ENCODE measurements at regions not wholly inside any gene's neighbourhood (a gene's known extent, or its start where the extent isn't known, plus 50 kb on each side); places are given as distances from the start of the nearest gene placed in this dataset.

DNA sequence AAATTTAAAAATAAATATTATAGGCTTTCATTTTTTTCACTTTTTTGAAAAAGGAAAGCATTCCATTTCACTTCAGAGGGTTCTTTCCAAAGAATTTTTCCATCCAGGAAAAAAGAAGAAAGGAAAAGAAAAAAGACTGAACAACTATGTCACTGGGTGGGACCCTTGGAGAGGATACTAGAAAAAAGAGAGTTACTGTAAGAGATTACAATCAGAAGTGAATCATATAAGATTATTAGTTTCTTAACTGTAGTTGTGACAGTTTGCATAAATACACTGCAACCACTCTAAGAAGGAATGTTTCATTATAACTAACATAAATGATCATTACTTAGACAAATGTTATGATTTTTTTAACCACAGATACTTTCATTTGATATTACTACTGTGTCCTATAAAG lies 87.8 kb downstream of the KLF12 start:
- H4K20me1 ChIP-seq (ENCODE audit: insufficient read depth, low read length), result peaks cover 66% of the 10 kb centered on the region
- FAIRE-seq (no peak), DNase-seq (ENCODE audit: low read depth) (peak; percentile 40)
- Mint-ChIP-seq H3K36me3 (ENCODE audit: low read depth, unreplicated experiment) (peaks cover 6% of the 10 kb centered on the region), H3K4me3 (ENCODE audit: unreplicated experiment) (no peak overlapping the region), H3K27me3 (ENCODE audit: low read depth, unreplicated experiment) (no peaks in the 10 kb centered on the region), H3K9me3 (ENCODE audit: unreplicated experiment) (no peaks in the 10 kb centered on the region), H3K4me1 (ENCODE audit: low read depth, unreplicated experiment) (peaks cover 11% of the 10 kb centered on the region), H3K27ac (ENCODE audit: unreplicated experiment) (no peak overlapping the region)
- no peak overlapping the region for H3K4me3 ChIP-seq (ENCODE audit: insufficient read depth, low read depth, low read length)
- peaks cover 89% of the 10 kb centered on the region for H3K79me2 ChIP-seq (ENCODE audit: insufficient read depth, low read length)
- H3K4me1 ChIP-seq (ENCODE audit: insufficient read depth, low read length), result no peaks in the 10 kb centered on the region
- H3K27me3 ChIP-seq (ENCODE audit: insufficient read depth, low read length), result no peaks in the 10 kb centered on the region
- no peak overlapping the region for H2AFZ ChIP-seq (ENCODE audit: low read depth, low read length)
- no peak overlapping the region for H3K4me2 ChIP-seq (ENCODE audit: low read length)
- no peak overlapping the region for H3K9ac ChIP-seq (ENCODE audit: low read length)
- H3K9me3 ChIP-seq (ENCODE audit: insufficient read depth, low read depth, low read length), result no peaks in the 10 kb centered on the region
- H3K27ac ChIP-seq (ENCODE audit: low read depth, low read length), result no peak overlapping the region
- no peaks in the 10 kb centered on the region for H3K36me3 ChIP-seq (ENCODE audit: insufficient read depth, low read length)
- no peak for TF ChIP-seq EZH2 (IDR thresholded peaks at IDR 0.05; ENCODE audit: insufficient read depth, low read length)
- TF ChIP-seq, protein P1, sequence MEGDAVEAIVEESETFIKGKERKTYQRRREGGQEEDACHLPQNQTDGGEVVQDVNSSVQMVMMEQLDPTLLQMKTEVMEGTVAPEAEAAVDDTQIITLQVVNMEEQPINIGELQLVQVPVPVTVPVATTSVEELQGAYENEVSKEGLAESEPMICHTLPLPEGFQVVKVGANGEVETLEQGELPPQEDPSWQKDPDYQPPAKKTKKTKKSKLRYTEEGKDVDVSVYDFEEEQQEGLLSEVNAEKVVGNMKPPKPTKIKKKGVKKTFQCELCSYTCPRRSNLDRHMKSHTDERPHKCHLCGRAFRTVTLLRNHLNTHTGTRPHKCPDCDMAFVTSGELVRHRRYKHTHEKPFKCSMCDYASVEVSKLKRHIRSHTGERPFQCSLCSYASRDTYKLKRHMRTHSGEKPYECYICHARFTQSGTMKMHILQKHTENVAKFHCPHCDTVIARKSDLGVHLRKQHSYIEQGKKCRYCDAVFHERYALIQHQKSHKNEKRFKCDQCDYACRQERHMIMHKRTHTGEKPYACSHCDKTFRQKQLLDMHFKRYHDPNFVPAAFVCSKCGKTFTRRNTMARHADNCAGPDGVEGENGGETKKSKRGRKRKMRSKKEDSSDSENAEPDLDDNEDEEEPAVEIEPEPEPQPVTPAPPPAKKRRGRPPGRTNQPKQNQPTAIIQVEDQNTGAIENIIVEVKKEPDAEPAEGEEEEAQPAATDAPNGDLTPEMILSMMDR (IDR thresholded peaks at IDR 0.05; ENCODE audit: insufficient read depth, low read depth, low read length), result no peak

DNA sequence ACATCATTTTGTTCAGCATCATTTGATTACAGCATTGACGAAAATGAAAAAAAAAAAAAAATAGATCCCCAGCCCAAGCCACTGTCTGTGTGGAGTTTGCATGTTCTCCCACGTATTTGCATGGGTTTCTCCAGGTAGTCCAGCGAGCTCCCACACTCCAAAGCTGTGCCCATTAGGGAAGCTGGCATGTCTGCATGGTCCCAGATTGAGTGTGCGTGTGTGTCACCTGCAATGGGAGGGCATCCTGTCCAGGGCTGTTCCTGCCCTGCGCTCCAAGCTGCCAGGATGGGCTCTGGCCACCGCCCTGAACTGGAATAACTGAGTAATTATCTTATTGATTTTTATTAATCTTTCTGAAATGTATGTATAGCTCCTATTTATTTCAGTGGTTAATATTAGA lies 88.6 kb downstream of the KLF12 start:
- Histone ChIP-seq H3K27me3 (ENCODE audit: insufficient read depth, low read length) (no peaks in the 10 kb centered on the region), H3K4me2 (ENCODE audit: low read length) (no peak overlapping the region), H3K9ac (ENCODE audit: low read length) (no peak overlapping the region), H3K79me2 (ENCODE audit: insufficient read depth, low read length) (peaks cover 89% of the 10 kb centered on the region), H3K27ac (ENCODE audit: low read depth, low read length) (no peak overlapping the region), H2AFZ (ENCODE audit: low read depth, low read length) (no peak overlapping the region), H3K4me3 (ENCODE audit: insufficient read depth, low read depth, low read length) (no peak overlapping the region), H3K9me3 (ENCODE audit: insufficient read depth, low read depth, low read length) (no peaks in the 10 kb centered on the region), H3K4me1 (ENCODE audit: insufficient read depth, low read length) (no peaks in the 10 kb centered on the region), H4K20me1 (ENCODE audit: insufficient read depth, low read length) (peaks cover 66% of the 10 kb centered on the region), H3K36me3 (ENCODE audit: insufficient read depth, low read length) (no peaks in the 10 kb centered on the region)
- TF ChIP-seq, protein P1 (IDR thresholded peaks at IDR 0.05; ENCODE audit: insufficient read depth, low read depth, low read length), result no peak
- no peak for TF ChIP-seq EZH2 (IDR thresholded peaks at IDR 0.05; ENCODE audit: insufficient read depth, low read length)
- Mint-ChIP-seq H3K4me1 (ENCODE audit: low read depth, unreplicated experiment) (peaks cover 16% of the 10 kb centered on the region), H3K4me3 (ENCODE audit: unreplicated experiment) (no peak overlapping the region), H3K27ac (ENCODE audit: unreplicated experiment) (no peak overlapping the region), H3K36me3 (ENCODE audit: low read depth, unreplicated experiment) (peaks cover 6% of the 10 kb centered on the region), H3K27me3 (ENCODE audit: low read depth, unreplicated experiment) (no peaks in the 10 kb centered on the region), H3K9me3 (ENCODE audit: unreplicated experiment) (no peaks in the 10 kb centered on the region)
- DNase-seq (ENCODE audit: low read depth) (no peak), FAIRE-seq (no peak)

DNA sequence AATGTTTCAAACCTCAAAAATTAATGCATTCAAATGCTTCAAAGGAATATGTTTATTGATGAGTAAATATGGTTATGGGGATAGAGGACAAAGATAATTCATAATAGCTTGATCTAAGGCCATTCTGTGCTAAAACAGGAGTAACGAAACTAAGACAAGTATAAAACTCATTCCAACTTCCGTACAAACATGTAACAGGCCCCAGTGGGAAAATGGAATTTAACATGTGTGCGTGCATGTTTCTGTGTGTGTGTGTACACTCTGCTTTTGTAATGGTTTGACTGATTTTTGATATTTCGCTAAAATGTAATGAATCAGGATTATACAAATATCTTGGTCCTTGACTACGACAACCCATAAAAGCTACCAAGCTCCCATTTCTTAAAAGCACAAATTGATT lies 91.0 kb downstream of the KLF12 start:
- peaks cover 6% of the 10 kb centered on the region for H3K36me3 Mint-ChIP-seq (ENCODE audit: low read depth, unreplicated experiment)
- H3K27me3 Mint-ChIP-seq (ENCODE audit: low read depth, unreplicated experiment), result no peaks in the 10 kb centered on the region

More for the DNA sequence above, 91.0 kb downstream of the KLF12 start:
- no peaks in the 10 kb centered on the region for H3K27me3 ChIP-seq (ENCODE audit: insufficient read depth, low read length)
- peaks cover 88% of the 10 kb centered on the region for H3K79me2 ChIP-seq (ENCODE audit: insufficient read depth, low read length)
- peaks cover 64% of the 10 kb centered on the region for H4K20me1 ChIP-seq (ENCODE audit: insufficient read depth, low read length)
- Mint-ChIP-seq H3K4me3 (ENCODE audit: unreplicated experiment) (no peak overlapping the region), H3K27ac (ENCODE audit: unreplicated experiment) (no peak overlapping the region), H3K4me1 (ENCODE audit: low read depth, unreplicated experiment) (peaks cover 16% of the 10 kb centered on the region), H3K9me3 (ENCODE audit: unreplicated experiment) (no peaks in the 10 kb centered on the region)
- FAIRE-seq (no peak), DNase-seq (ENCODE audit: low read depth) (no peak)
- no peaks in the 10 kb centered on the region for H3K4me1 ChIP-seq (ENCODE audit: insufficient read depth, low read length)
- H3K9ac ChIP-seq (ENCODE audit: low read length), result no peak overlapping the region
- H3K9me3 ChIP-seq (ENCODE audit: insufficient read depth, low read depth, low read length), result no peaks in the 10 kb centered on the region
- no peaks in the 10 kb centered on the region for H3K36me3 ChIP-seq (ENCODE audit: insufficient read depth, low read length)
- H3K27ac ChIP-seq (ENCODE audit: low read depth, low read length), result no peak overlapping the region
- no peak overlapping the region for H3K4me3 ChIP-seq (ENCODE audit: insufficient read depth, low read depth, low read length)
- no peak for TF ChIP-seq EZH2 (IDR thresholded peaks at IDR 0.05; ENCODE audit: insufficient read depth, low read length)
- TF ChIP-seq, protein P1 (IDR thresholded peaks at IDR 0.05; ENCODE audit: insufficient read depth, low read depth, low read length), result no peak
- H3K4me2 ChIP-seq (ENCODE audit: low read length), result no peak overlapping the region
- no peak overlapping the region for H2AFZ ChIP-seq (ENCODE audit: low read depth, low read length)
